HEK293 (cell line): ENCODE measurements at regions not wholly inside any gene's neighbourhood (a gene's known extent, or its start where the extent isn't known, plus 50 kb on each side); places are given as distances from the start of the nearest gene placed in this dataset.

ENCODE experiments used
- CTCF ChIA-PET: fragments of 350-600 bp; formaldehyde crosslinking; extraction: SDS; loops from one replicate; lab custom pipeline; 2021; ENCODE audit warnings: antibody characterized with exemption; lab: Yijun Ruan, JAX
- POLR2A ChIA-PET: fragments of 300-600 bp; formaldehyde crosslinking; extraction: SDS; loops from one replicate; lab custom pipeline; 2020; ENCODE audit warnings: antibody characterized with exemption, inconsistent platforms; lab: Yijun Ruan, JAX
- H3K27ac ChIP-seq: fragments of 200-500 bp; sonication (Bioruptor generic); 2 replicates; pipeline ENCODE4 v1.5.1; 2014; ENCODE audit warnings: low read depth, low read length, control low read depth, inconsistent platforms; ENCODE audit errors: extremely low read depth
- H3K36me3 ChIP-seq, 2 experiments: fragments of 200-500 bp in 1 of 2; sonication (Bioruptor generic) in 1 of 2; 1 replicate in 1 of 2; 2 replicates in 1 of 2; pipeline ENCODE4 v1.5.1; 2014 to 2017; ENCODE audit warnings: inconsistent platforms in 2 of 2, low read length in 2 of 2; ENCODE audit not compliant: control insufficient read depth in 2 of 2, insufficient read depth in 1 of 2
- H3K4me1 ChIP-seq: fragments of 200-500 bp; sonication (Bioruptor generic); 2 replicates; pipeline ENCODE4 v1.5.1; 2014; ENCODE audit warnings: mild to moderate bottlenecking, low read length, inconsistent platforms; ENCODE audit not compliant: control insufficient read depth, insufficient read depth
- H3K4me3 ChIP-seq: 2 replicates; pipeline ENCODE4 v1.5.1; 2011; ENCODE audit warnings: low read depth, mild to moderate bottlenecking, control low read depth, low read length, moderate library complexity
- H3K9me3 ChIP-seq: fragments of 200-500 bp; sonication (Bioruptor generic); 2 replicates; pipeline ENCODE4 v1.5.1; 2014; ENCODE audit warnings: low read depth, low read length, inconsistent platforms; ENCODE audit not compliant: control insufficient read depth, insufficient read depth
- GFI1B ChIP-seq: fragments of 450-650 bp; formaldehyde crosslinking; IDR thresholded peaks from 2 replicates; pipeline ENCODE4 v1.5.1; 2016; ENCODE audit warnings: missing biosample characterization, missing genetic modification characterization
- IKZF3 ChIP-seq: fragments of 450-650 bp; IDR thresholded peaks from 2 replicates; pipeline ENCODE4 v1.5.0; 2018; ENCODE audit warnings: missing biosample characterization, mild to moderate bottlenecking, missing genetic modification characterization, moderate library complexity
- TRIM28 ChIP-seq: IDR thresholded peaks from 2 replicates; pipeline ENCODE4 v1.6.1; 2011; ENCODE audit warnings: low read length, control low read depth, borderline replicate concordance
- ZBTB8A ChIP-seq: fragments of 450-650 bp; formaldehyde crosslinking; IDR thresholded peaks from 2 replicates; pipeline ENCODE4 v1.5.1; 2016; ENCODE audit warnings: missing biosample characterization, missing genetic modification characterization
- ZFP69B ChIP-seq: fragments of 450-650 bp; formaldehyde crosslinking; IDR thresholded peaks from 2 replicates; pipeline ENCODE4 v1.5.1; 2016; ENCODE audit warnings: missing biosample characterization, missing genetic modification characterization
- ZNF146 ChIP-seq: fragments of 450-650 bp; formaldehyde crosslinking; IDR thresholded peaks from 2 replicates; pipeline ENCODE4 v1.5.1; 2016; ENCODE audit warnings: missing biosample characterization, missing genetic modification characterization
- ZNF169 ChIP-seq: fragments of 450-650 bp; formaldehyde crosslinking; IDR thresholded peaks from 2 replicates; pipeline ENCODE4 v1.5.1; 2016; ENCODE audit warnings: missing biosample characterization, missing genetic modification characterization
- ZNF184 ChIP-seq: fragments of 450-650 bp; IDR thresholded peaks from 2 replicates; pipeline ENCODE4 v1.5.1; 2018; ENCODE audit warnings: missing biosample characterization, mild to moderate bottlenecking, missing genetic modification characterization
- ZNF19 ChIP-seq: fragments of 450-650 bp; formaldehyde crosslinking; IDR thresholded peaks from 2 replicates; pipeline ENCODE4; 2016; ENCODE audit warnings: missing biosample characterization, missing genetic modification characterization, low read depth
- ZNF366 ChIP-seq: fragments of 450-650 bp; formaldehyde crosslinking; conservative IDR thresholded peaks from 2 replicates; pipeline ENCODE4 v1.5.1; 2016; ENCODE audit warnings: missing biosample characterization, missing genetic modification characterization
- ZNF426 ChIP-seq: fragments of 450-650 bp; formaldehyde crosslinking; IDR thresholded peaks from 2 replicates; pipeline ENCODE4 v1.5.1; 2017; ENCODE audit warnings: missing biosample characterization, missing genetic modification characterization, mild to moderate bottlenecking, inconsistent platforms, moderate library complexity
- ZNF501 ChIP-seq: fragments of 450-650 bp; formaldehyde crosslinking; IDR thresholded peaks from 2 replicates; pipeline ENCODE4 v1.5.1; 2016; ENCODE audit warnings: missing biosample characterization, missing genetic modification characterization
- ZNF510 ChIP-seq: fragments of 450-650 bp; formaldehyde crosslinking; IDR thresholded peaks from 2 replicates; pipeline ENCODE4 v1.5.1; 2018; ENCODE audit warnings: mild to moderate bottlenecking, missing genetic modification characterization, missing biosample characterization; ENCODE audit not compliant: insufficient replicate concordance
- ZNF544 ChIP-seq: fragments of 450-650 bp; formaldehyde crosslinking; IDR thresholded peaks from 2 replicates; pipeline ENCODE4 v1.5.0; 2017; ENCODE audit warnings: missing biosample characterization, missing genetic modification characterization
- ZNF548 ChIP-seq: fragments of 450-650 bp; formaldehyde crosslinking; IDR thresholded peaks from 2 replicates; pipeline ENCODE4 v1.5.1; 2016; ENCODE audit warnings: missing biosample characterization, missing genetic modification characterization
- ZNF549 ChIP-seq: fragments of 450-650 bp; IDR thresholded peaks from 2 replicates; pipeline ENCODE4 v1.5.1; 2018; ENCODE audit warnings: missing biosample characterization, missing genetic modification characterization, mild to moderate bottlenecking, inconsistent platforms, moderate library complexity
- ZNF626 ChIP-seq: fragments of 450-650 bp; sonication (Bioruptor Pico); formaldehyde crosslinking; IDR thresholded peaks from 2 replicates; pipeline ENCODE4 v1.5.1; 2018; ENCODE audit warnings: missing biosample characterization, missing genetic modification characterization, inconsistent platforms
- ZNF629 ChIP-seq: fragments of 450-650 bp; formaldehyde crosslinking; IDR thresholded peaks from 2 replicates; pipeline ENCODE4 v1.5.1; 2017; ENCODE audit warnings: missing biosample characterization, missing genetic modification characterization
- ZNF664 ChIP-seq: fragments of 450-650 bp; formaldehyde crosslinking; IDR thresholded peaks from 2 replicates; pipeline ENCODE4 v1.5.1; 2016; ENCODE audit warnings: missing biosample characterization, missing genetic modification characterization
- TF ChIP-seq, protein P1 (sequence below): fragments of 450-650 bp; formaldehyde crosslinking; IDR thresholded peaks from 2 replicates; pipeline ENCODE4 v1.5.1; 2016; ENCODE audit warnings: missing biosample characterization, missing genetic modification characterization

DNA sequence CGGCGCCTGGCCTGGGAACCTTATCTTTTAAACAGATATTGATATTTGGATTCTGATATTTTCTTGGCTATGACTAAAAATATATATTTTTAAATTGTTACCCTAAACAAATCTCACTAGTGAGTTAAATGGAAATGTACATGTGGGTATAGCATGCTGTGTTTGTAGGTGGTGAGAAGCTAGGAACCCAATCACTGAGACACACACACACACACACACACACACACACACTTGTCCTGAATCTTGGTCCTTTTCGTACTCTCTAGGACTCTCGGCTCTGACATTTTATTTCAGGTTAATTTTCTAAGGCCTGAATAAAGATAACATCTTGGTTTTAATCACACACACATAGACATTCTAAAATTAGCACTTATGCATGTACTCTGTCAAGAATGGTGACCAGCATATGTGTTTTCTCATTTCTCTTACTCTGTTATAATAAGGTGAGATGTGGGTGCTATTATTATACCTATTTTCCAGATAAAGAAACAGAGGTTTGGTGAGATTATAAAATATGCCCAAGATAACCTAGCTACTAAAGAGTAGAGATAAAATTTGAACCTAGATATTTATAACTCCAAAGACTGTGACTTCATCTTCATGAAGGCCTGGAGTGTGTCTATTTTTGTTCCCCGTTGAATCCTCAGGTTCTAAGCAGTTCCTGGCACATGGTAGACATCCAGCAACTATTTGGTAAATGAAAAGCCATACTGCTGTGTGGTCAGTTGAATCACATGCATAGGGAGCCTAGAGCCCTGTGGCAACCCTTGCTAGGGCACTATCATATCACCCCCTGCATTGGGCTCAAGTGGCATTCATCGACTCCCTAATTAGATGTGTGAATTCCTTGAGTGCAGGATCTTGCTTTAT lies 85.0 kb upstream of the RAB3GAP2 start:
- H3K9me3 ChIP-seq, result no peaks in the 10 kb centered on the region
- POLR2A ChIA-PET, result no interaction called here
- TF ChIP-seq ZNF548 (tag by site-specific recombination) (no peak), ZNF544 (tag by site-specific recombination) (no peak)
- no peak overlapping the region for H3K4me3 ChIP-seq
- no peaks in the 10 kb centered on the region for H3K36me3 ChIP-seq
- no peak overlapping the region for H3K27ac ChIP-seq
- CTCF ChIA-PET, result interaction anchor here (0.9 kb wide), 1 partner anchor 61 kb away, joined by 3 read pairs; no protein-coding TSS in a partner anchor
- no peaks in the 10 kb centered on the region for H3K4me1 ChIP-seq

DNA sequence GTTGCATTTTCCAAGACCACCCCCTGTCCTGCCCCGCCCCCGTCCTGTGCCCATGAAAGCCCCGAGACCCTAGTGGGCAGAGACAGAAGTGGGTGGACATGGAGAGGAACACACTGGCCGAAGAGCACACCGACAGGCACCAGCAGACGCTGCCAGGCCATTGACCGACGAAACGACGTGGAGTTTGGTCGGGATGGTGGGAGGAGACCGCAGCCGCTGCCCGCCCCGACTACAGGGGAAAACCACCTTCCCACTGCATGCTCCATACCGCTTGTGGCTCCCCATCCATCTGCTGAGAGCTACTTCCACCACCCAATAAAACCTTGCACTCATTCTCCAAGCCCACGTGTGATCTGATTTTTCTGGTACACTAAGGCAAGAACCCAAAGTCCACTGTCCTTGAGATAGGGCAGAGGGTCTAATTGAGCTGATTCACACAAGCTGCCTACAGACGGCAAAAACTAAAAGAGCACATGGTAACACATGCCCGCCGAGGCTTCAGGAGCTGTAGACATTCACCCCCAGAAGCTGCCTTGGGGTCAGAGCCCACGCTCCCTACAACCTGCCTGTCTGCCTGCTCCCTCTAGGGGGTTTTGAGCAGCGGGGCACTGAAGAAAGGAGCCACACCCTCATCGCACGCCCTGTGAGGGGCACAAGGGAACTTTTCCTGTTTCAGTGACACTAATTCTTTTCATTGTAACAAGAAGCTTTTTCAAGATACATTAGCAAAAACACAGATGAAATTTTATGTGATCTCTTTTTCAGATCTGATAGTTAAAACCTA lies 81.2 kb upstream of the RAB3GAP2 start:
- H3K4me1 ChIP-seq, result no peaks in the 10 kb centered on the region
- no peak overlapping the region for H3K4me3 ChIP-seq
- TF ChIP-seq ZBTB8A (tag by site-specific recombination) (0 out of 2 replicates have a peak, but pooled peaks have one; percentile 24), ZNF626 (no peak)
- ChIA-PET POLR2A (no interaction called here), CTCF (interaction anchor here (0.6 to 0.9 kb wide), 2 partner anchors 18 to 63 kb away, joined by 3 to 4 read pairs; no protein-coding TSS in a partner anchor)
- no peaks in the 10 kb centered on the region for H3K36me3 ChIP-seq
- no peak overlapping the region for H3K27ac ChIP-seq
- no peaks in the 10 kb centered on the region for H3K9me3 ChIP-seq

DNA sequence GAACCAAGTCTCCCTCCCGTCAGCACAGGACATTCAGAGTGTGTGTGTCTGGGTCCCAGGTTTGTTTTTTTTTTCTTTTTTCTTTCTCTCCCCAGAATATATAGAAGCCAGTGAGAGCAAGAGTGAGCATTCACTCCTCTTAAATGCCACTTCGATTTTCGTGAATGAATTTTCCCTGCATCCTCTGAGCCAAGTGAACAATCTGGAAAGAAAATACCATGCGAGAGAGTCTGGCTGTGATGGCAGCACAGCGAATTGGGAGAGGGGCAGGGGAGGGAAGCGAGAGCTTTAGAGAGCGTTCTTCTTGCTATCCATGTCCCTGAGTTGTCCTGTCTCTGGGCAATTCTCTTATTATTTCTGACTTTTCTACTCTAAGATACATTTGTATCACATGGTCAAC lies 76.0 kb upstream of the RAB3GAP2 start:
- H3K4me1 ChIP-seq, result peaks cover 3% of the 10 kb centered on the region; the same call in 1 of the 2 replicates
- H3K9me3 ChIP-seq, result no peaks in the 10 kb centered on the region
- no peak overlapping the region for H3K27ac ChIP-seq
- TF ChIP-seq ZFP69B (tag by site-specific recombination) (no peak), ZNF19 (tag by site-specific recombination) (no peak), ZNF184 (tag by site-specific recombination) (no peak), ZNF501 (tag by site-specific recombination) (no peak), GFI1B (no peak), ZNF510 (tag by site-specific recombination) (no peak), ZNF146 (tag by site-specific recombination) (no peak), ZNF664 (tag by site-specific recombination) (no peak), ZNF426 (tag by site-specific recombination) (no peak), TRIM28 (no peak), IKZF3 (no peak), ZNF629 (tag by site-specific recombination) (no peak), ZNF549 (tag by site-specific recombination) (no peak), ZNF169 (tag by site-specific recombination) (no peak), ZNF366 (tag by site-specific recombination) (no peak)
- TF ChIP-seq, protein P1, sequence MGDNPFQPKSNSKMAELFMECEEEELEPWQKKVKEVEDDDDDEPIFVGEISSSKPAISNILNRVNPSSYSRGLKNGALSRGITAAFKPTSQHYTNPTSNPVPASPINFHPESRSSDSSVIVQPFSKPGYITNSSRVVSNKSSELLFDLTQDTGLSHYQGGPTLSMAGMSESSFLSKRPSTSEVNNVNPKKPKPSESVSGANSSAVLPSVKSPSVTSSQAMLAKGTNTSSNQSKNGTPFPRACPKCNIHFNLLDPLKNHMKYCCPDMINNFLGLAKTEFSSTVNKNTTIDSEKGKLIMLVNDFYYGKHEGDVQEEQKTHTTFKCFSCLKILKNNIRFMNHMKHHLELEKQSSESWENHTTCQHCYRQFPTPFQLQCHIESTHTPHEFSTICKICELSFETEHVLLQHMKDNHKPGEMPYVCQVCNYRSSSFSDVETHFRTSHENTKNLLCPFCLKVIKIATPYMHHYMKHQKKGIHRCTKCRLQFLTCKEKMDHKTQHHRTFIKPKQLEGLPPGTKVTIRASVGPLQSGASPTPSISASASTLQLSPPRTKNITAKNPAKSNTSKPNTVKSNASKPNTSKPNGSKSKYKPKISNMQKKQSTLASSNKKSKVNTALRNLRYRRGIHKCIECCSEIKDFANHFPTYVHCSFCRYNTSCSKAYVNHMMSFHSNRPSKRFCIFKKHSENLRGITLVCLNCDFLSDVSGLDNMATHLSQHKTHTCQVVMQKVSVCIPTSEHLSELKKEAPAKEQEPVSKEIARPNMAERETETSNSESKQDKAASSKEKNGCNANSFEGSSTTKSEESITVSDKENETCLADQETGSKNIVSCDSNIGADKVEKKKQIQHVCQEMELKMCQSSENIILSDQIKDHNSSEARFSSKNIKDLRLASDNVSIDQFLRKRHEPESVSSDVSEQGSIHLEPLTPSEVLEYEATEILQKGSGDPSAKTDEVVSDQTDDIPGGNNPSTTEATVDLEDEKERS (tag by site-specific recombination), result no peak
- no peaks in the 10 kb centered on the region for H3K36me3 ChIP-seq
- H3K4me3 ChIP-seq, result no peak overlapping the region
- ChIA-PET POLR2A (no interaction called here), CTCF (interaction anchor here (0.5 kb wide), 1 partner anchor 178 kb away, joined by 3 read pairs; no protein-coding TSS in a partner anchor)
